Lower lobe of right lung (tissue), 2 donors: ENCODE measurements at regions not wholly inside any gene's neighbourhood (a gene's known extent, or its start where the extent isn't known, plus 50 kb on each side); places are given as distances from the start of the nearest gene placed in this dataset.

Source experiments
- ATAC-seq, 2 donors: fragments of 200-7000 bp; cut with Tn5 transposase; one replicate each; pipeline ENCODE4 v1.9.1; 2020 to 2022; ENCODE audit warnings: mild to moderate bottlenecking in 2 of 2, moderate library complexity in 2 of 2
- DNase-seq: peaks from one replicate; pipeline ENCODE4 v3.0.0-alpha.2; 2020
- H3K27ac ChIP-seq: fragments of 200-600 bp; one replicate; pipeline ENCODE4 v1.8.0; 2022
- H3K27me3 ChIP-seq: fragments of 200-600 bp; one replicate; pipeline ENCODE4 v1.8.0; 2022; ENCODE audit warnings: low read depth
- H3K36me3 ChIP-seq: fragments of 200-600 bp; one replicate; pipeline ENCODE4 v1.8.0; 2022; ENCODE audit warnings: mild to moderate bottlenecking
- H3K4me1 ChIP-seq: fragments of 200-600 bp; one replicate; pipeline ENCODE4 v1.8.0; 2022
- H3K4me3 ChIP-seq: fragments of 200-600 bp; one replicate; pipeline ENCODE4 v1.8.0; 2022; ENCODE audit warnings: mild to moderate bottlenecking
- H3K9me3 ChIP-seq: fragments of 200-600 bp; one replicate; pipeline ENCODE4 v1.8.0; 2022
- intact Hi-C: fragments of 100-400 bp; cut with DNase I; formaldehyde crosslinking; loops from one replicate; pipeline ENCODE4 v1.11.0; 2022
- TF ChIP-seq, protein P1 (sequence below): fragments of 200-600 bp; IDR thresholded peaks from one replicate; pipeline ENCODE4 v1.8.0; 2022; ENCODE audit warnings: antibody characterized with exemption, mild to moderate bottlenecking
- donor health status: DM: no; HTN: yes; CAD: no; lungs with severe emphysema.

DNA sequence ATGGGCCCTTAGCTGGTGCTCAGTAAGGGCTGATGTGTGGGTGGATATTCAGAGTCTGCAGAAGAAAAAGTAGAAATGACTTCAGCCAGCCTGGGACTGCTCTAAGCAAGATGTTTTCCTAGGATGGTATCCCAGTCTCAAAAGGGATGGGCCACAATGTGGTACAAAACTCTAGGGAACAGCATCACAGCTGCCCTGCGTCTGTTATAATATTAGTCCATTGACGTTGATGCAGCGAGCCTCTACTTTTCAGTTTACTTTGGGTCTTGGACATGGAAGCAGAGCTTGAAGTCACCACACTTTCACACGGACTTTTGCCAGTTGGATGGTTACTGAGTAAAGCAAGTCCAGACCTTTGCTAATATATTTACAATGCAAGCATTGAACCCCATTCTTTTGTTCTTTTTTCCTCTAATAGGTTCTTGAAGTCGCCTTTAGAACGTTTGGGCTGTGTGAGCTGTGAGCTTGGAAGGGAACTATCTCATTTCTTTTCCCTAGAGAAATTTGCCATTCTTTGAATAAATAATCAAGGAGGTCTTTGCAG, 105.7 kb downstream of the RDH14 start:
- peaks cover 6% of the 10 kb centered on the region for H3K4me1 ChIP-seq
- intact Hi-C loops, result no loop called here
- H3K4me3 ChIP-seq, result no peak overlapping the region
- H3K36me3 ChIP-seq, result no peaks in the 10 kb centered on the region
- H3K9me3 ChIP-seq, result no peaks in the 10 kb centered on the region
- TF ChIP-seq, protein P1, sequence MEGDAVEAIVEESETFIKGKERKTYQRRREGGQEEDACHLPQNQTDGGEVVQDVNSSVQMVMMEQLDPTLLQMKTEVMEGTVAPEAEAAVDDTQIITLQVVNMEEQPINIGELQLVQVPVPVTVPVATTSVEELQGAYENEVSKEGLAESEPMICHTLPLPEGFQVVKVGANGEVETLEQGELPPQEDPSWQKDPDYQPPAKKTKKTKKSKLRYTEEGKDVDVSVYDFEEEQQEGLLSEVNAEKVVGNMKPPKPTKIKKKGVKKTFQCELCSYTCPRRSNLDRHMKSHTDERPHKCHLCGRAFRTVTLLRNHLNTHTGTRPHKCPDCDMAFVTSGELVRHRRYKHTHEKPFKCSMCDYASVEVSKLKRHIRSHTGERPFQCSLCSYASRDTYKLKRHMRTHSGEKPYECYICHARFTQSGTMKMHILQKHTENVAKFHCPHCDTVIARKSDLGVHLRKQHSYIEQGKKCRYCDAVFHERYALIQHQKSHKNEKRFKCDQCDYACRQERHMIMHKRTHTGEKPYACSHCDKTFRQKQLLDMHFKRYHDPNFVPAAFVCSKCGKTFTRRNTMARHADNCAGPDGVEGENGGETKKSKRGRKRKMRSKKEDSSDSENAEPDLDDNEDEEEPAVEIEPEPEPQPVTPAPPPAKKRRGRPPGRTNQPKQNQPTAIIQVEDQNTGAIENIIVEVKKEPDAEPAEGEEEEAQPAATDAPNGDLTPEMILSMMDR, result no peak
- H3K27ac ChIP-seq, result no peak overlapping the region
- no peaks in the 10 kb centered on the region for H3K27me3 ChIP-seq
- no peak for DNase-seq
- ATAC-seq, result no peak

DNA sequence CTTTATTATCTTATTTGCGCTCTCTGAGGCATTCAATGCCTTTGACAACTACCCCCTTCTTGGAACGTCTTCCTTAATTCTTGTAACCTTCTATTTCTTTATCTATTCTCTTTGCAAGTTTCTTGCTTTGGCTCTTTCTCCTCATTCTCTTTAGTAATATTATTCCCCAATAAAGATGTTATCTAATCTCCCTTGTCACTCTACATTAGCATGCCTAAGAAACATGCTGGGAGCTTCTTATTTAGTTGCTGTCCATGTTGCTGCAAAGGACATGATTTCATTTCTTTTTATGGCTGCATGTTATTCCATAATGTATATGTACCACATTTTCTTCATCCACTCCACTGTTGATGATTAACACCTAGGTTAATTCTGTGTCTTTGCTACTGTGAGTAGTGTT, 113.7 kb downstream of the RDH14 start:
- Histone ChIP-seq H3K27ac (no peak overlapping the region), H3K9me3 (no peaks in the 10 kb centered on the region), H3K4me3 (no peak overlapping the region), H3K4me1 (no peaks in the 10 kb centered on the region), H3K36me3 (no peaks in the 10 kb centered on the region), H3K27me3 (no peaks in the 10 kb centered on the region)
- TF ChIP-seq, protein P1, result no peak
- intact Hi-C loops, result no loop called here
- no peak for DNase-seq
- no peak for ATAC-seq

DNA sequence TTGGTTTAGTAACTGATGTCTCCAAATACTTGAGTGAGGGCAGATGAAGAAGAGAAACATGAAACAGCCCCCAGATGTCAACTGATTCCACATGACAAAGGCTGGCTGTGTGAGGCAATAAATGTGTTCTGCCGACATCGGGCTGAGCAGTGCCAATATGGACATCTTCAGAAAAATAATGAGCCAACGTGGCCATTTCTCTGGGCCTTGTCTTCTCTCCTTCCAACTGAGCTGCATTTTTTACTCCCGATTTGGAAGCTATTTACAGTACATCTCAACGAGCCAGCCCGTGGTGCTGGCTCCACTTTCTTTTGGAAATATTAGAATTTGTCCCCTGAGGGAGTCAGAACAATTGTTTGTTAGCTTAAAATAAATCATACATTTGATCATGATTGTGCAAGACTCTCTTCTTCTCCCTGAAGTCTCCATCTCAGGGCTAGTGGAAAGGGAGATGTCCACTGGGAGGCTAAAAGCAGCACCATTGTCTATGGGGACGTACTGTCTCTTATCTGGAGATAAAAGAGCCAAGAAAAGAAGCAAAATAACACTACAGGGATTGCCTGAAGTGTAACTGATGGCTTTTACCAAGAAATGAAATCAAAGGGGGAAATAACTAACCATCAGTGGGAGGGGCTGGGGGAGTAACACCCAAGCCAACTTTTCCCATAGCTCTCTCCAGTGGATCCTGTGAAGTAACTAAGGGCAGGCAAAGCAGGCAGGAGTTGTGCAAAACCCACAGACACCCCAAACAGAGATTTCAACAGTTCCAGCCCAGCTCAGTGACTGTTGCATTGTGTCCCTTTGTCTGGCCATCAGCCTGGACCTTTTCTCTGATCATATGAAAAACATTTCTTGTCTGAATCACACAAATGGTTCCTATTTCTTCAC, 114.8 kb downstream of the RDH14 start:
- Histone ChIP-seq H3K9me3 (no peaks in the 10 kb centered on the region), H3K36me3 (no peaks in the 10 kb centered on the region), H3K4me1 (no peaks in the 10 kb centered on the region), H3K4me3 (no peak overlapping the region), H3K27me3 (no peaks in the 10 kb centered on the region), H3K27ac (no peak overlapping the region)
- TF ChIP-seq, protein P1, result no peak
- DNase-seq (no peak), ATAC-seq (peak; percentile 53 to 56)
- intact Hi-C loops, result no loop called here

DNA sequence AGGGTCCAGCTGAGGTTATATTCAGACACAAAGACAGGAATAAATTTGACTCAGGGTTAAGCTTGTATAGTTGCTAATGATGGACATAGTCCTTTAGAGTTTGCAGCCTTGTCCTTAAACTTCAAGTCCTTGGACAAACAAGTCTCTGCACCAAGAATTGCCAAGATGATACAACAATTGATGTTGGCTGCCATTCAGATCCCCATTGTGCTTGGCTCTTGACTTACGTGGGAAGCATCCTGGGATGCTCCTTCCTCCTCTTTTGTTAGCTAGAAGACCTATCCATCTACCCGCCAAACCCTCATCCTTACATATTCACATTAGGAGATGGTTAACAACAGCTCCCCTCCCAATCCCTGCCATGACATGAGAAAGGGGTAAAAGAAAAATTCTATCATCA, 115.6 kb downstream of the RDH14 start:
- Histone ChIP-seq H3K9me3 (no peaks in the 10 kb centered on the region), H3K4me1 (no peaks in the 10 kb centered on the region), H3K27me3 (no peaks in the 10 kb centered on the region), H3K27ac (no peak overlapping the region), H3K36me3 (no peaks in the 10 kb centered on the region), H3K4me3 (no peak overlapping the region)
- intact Hi-C loops, result no loop called here
- no peak for DNase-seq
- TF ChIP-seq, protein P1, result no peak
- ATAC-seq, result no peak

DNA sequence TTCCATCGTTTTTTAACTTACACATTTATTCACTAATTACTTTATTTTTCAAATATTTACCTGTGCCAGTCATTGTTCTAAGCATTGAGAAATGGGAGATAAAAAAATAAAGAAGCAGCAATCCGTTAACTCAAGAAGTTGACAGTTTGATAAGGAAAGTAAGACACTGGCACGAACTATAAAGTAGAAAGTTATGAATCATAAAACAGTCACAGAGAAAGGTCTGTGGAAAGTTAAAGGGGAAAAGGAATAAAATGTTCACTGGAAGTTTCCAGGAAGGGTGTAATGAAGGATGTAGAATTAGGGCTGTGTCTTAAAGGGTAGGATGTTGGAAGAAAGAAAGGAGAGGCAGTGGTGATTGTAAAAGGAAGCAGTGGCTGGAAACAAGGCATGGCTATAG, 118.9 kb downstream of the RDH14 start:
- DNase-seq (no peak), ATAC-seq (no peak)
- H3K27ac ChIP-seq, result no peak overlapping the region
- no peaks in the 10 kb centered on the region for H3K36me3 ChIP-seq
- no peaks in the 10 kb centered on the region for H3K27me3 ChIP-seq
- intact Hi-C loops, result no loop called here
- no peaks in the 10 kb centered on the region for H3K9me3 ChIP-seq
- TF ChIP-seq, protein P1, result no peak
- no peak overlapping the region for H3K4me3 ChIP-seq
- H3K4me1 ChIP-seq, result no peaks in the 10 kb centered on the region
